ENCODE measurements at regions not wholly inside any gene's neighbourhood (a gene's known extent, or its start where the extent isn't known, plus 50 kb on each side); places are given as distances from the start of the nearest gene placed in this dataset.

DNA sequence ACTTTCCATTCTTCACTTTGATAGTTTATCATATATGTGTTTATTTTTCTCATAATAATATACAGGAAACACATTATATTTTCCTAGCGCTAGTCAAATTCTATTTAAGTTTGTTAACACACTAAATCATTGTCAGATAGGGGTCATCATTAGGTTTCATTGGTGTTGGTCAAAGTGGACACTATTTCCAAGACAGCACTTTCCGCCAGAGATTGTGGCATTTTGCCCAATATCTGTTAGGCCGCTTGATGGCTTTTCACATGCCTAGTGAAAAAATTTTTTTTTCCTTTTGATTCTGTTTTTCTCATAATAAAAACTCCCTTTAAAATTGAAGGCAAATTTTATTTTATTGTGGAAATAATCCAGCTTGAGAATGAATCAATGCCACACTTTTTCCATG is 495.4 kb upstream of the AKR1E2 start:
- TF ChIP-seq, protein P1, sequence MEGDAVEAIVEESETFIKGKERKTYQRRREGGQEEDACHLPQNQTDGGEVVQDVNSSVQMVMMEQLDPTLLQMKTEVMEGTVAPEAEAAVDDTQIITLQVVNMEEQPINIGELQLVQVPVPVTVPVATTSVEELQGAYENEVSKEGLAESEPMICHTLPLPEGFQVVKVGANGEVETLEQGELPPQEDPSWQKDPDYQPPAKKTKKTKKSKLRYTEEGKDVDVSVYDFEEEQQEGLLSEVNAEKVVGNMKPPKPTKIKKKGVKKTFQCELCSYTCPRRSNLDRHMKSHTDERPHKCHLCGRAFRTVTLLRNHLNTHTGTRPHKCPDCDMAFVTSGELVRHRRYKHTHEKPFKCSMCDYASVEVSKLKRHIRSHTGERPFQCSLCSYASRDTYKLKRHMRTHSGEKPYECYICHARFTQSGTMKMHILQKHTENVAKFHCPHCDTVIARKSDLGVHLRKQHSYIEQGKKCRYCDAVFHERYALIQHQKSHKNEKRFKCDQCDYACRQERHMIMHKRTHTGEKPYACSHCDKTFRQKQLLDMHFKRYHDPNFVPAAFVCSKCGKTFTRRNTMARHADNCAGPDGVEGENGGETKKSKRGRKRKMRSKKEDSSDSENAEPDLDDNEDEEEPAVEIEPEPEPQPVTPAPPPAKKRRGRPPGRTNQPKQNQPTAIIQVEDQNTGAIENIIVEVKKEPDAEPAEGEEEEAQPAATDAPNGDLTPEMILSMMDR (IDR thresholded peaks at IDR 0.05): no peak
- no peak for TF ChIP-seq POLR2A (IDR thresholded peaks at IDR 0.05)
